ENCODE measurements at regions not wholly inside any gene's neighbourhood (a gene's known extent, or its start where the extent isn't known, plus 50 kb on each side); places are given as distances from the start of the nearest gene placed in this dataset.

GRCh38 chr15:97563516-97563915 is 397.0 kb upstream of the ARRDC4 start:
- in situ Hi-C loops (cut with HindIII; ENCODE audit: extremely low pct_ligation_motif_present, low pct_unique_long_range_greater_than_20kb): no loop called here
- CTCF ChIA-PET (ENCODE audit: low intra/inter-chr PET ratio, low total read pairs): no interaction called here
- H3K36me3 ChIP-seq (replicated peaks in 1 of 2; ENCODE audit: control insufficient read depth in 1 of 2, insufficient read depth in 2 of 2, low read length in 2 of 2): no peaks in the 10 kb centered on the region
- no peak for FAIRE-seq
- H3K9ac ChIP-seq (ENCODE audit: insufficient read depth, low read depth, low read length): no peak overlapping the region
- H3K27me3 ChIP-seq (ENCODE audit: control insufficient read depth in 1 of 2, insufficient read depth in 2 of 2, low read length in 2 of 2): no peaks in the 10 kb centered on the region
- no peak overlapping the region for H3K27ac ChIP-seq (ENCODE audit: extremely low read length, insufficient read depth, low read length)
- no peak overlapping the region for H3K4me2 ChIP-seq (ENCODE audit: low read depth, low read length)
- no TSS peak for BruUV-seq (replicated peaks)
- intact Hi-C loops (cut with micrococcal nuclease; ENCODE audit: unreplicated experiment): no loop called here
- no peak overlapping the region for H2AFZ ChIP-seq (ENCODE audit: low read length)
- H3K9me3 ChIP-seq (ENCODE audit: low read length): peaks cover 89% of the 10 kb centered on the region
- no peak for DNase-seq (ENCODE audit: low spot score)
- ATAC-seq: no peak
- H3K4me3 ChIP-seq (replicated peaks in 1 of 3; ENCODE audit: insufficient read depth in 1 of 3, low read depth in 2 of 3, low read length in 3 of 3): no peak overlapping the region
- POLR2A ChIA-PET: no interaction called here
- H3K79me2 ChIP-seq (ENCODE audit: insufficient read depth, low read length): no peaks in the 10 kb centered on the region
- no peaks in the 10 kb centered on the region for H3K4me1 ChIP-seq (ENCODE audit: insufficient read depth, low read length)
- no peaks in the 10 kb centered on the region for H4K20me1 ChIP-seq (ENCODE audit: insufficient read depth, low read length)
- WGBS (ENCODE audit: low lambda C conversion rate): 7% methylated on average over 3 of the region's 3 CpGs
- TF ChIP-seq RAD51 (IDR thresholded peaks at IDR 0.05; ENCODE audit: borderline replicate concordance) (no peak), ZMYM2 (CRISPR knock-in tag; IDR thresholded peaks at IDR 0.05) (no peak), KDM5B (CRISPR knock-in tag; IDR thresholded peaks at IDR 0.05; ENCODE audit: borderline replicate concordance) (no peak), ZNF678 (CRISPR knock-in tag; IDR thresholded peaks at IDR 0.05) (no peak), ZNF382 (CRISPR knock-in tag; IDR thresholded peaks at IDR 0.05; ENCODE audit: borderline replicate concordance) (no peak), NFIB (CRISPR knock-in tag; IDR thresholded peaks at IDR 0.05; ENCODE audit: borderline replicate concordance) (no peak), PLSCR1 (CRISPR knock-in tag; IDR thresholded peaks at IDR 0.05; ENCODE audit: borderline replicate concordance) (no peak), SIX4 (CRISPR knock-in tag; IDR thresholded peaks at IDR 0.05) (no peak), ZNF629 (CRISPR knock-in tag; conservative IDR thresholded peaks at IDR 0.05) (no peak), RARA (CRISPR knock-in tag; IDR thresholded peaks at IDR 0.05) (no peak), JUN (CRISPR knock-in tag; IDR thresholded peaks at IDR 0.05) (no peak), TP53 (CRISPR knock-in tag; conservative IDR thresholded peaks at IDR 0.05) (no peak), ZNF800 (CRISPR knock-in tag; IDR thresholded peaks at IDR 0.05) (no peak)
- TF ChIP-seq, protein P1, sequence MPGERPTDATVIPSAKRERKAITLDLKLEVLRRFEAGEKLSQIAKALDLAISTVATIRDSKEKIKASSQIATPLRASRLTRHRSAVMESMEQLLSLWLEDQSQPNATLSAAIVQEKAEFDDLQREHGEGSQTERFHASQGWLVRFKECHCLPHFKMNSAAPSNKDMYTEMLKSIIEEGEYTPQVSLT (CRISPR knock-in tag; IDR thresholded peaks at IDR 0.05; ENCODE audit: borderline replicate concordance, low read depth): no peak
- TF ChIP-seq, protein P2, sequence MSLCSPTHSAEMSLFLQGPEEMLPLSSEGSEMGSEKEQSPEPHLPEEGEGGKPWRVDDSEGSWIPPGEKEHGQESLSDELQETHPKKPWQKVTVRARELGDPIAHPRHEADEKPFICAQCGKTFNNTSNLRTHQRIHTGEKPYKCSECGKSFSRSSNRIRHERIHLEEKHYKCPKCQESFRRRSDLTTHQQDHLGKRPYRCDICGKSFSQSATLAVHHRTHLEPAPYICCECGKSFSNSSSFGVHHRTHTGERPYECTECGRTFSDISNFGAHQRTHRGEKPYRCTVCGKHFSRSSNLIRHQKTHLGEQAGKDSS (CRISPR knock-in tag; IDR thresholded peaks at IDR 0.05; ENCODE audit: borderline replicate concordance, low read depth): no peak

Measured in HepG2 (cell line).